Endothelial cell of umbilical vein (primary cell): ENCODE measurements at regions not wholly inside any gene's neighbourhood (a gene's known extent, or its start where the extent isn't known, plus 50 kb on each side); places are given as distances from the start of the nearest gene placed in this dataset.

ENCODE experiments used
- BruUV-seq: library from RNA; stranded (reverse); fragments of 400-500 nt; replicated peaks from 2 replicates; lab custom pipeline; 2021; lab: Mats Ljungman, UMichigan
- CTCF ChIA-PET: fragments of 300-600, 350-600 bp; sonication (Branson Sonifier 250); formaldehyde crosslinking; loops from one replicate; lab custom pipeline; 2021; ENCODE audit warnings: antibody characterized with exemption, inconsistent platforms; lab: Charles Lee
- POLR2A ChIA-PET: fragments of 300-600, 350-600 bp; sonication (Branson Sonifier 250); formaldehyde crosslinking; loops from one replicate; lab custom pipeline; 2021; ENCODE audit warnings: antibody characterized with exemption, inconsistent platforms; lab: Charles Lee
- DNase-seq: peaks from one replicate; pipeline ENCODE4 v3.0.0-alpha.2; 2011; ENCODE audit warnings: low read depth, low spot score
- FAIRE-seq: peaks from 2 replicates; lab custom pipeline; 2011; peaks lifted over from hg19 to GRCh38; lab: Jason Lieb, UNC
- H2AFZ ChIP-seq: 2 replicates; pipeline ENCODE4 v1.6.0; 2012; ENCODE audit warnings: low read depth, low read length, control low read depth, inconsistent platforms
- H3K27ac ChIP-seq: 2 replicates; pipeline ENCODE4 v1.5.1; 2011; ENCODE audit warnings: low read depth, mild to moderate bottlenecking, control low read depth, low read length, moderate library complexity; ENCODE audit not compliant: insufficient read depth
- H3K27me3 ChIP-seq, 2 experiments: 2 replicates each; pipeline versions ENCODE4 v1.6.0 to v1.6.1; 2011; ENCODE audit warnings: low read length in 2 of 2, mixed read lengths in 1 of 2; ENCODE audit not compliant: control insufficient read depth in 2 of 2, insufficient read depth in 2 of 2
- H3K36me3 ChIP-seq, 2 experiments: 2 replicates in 1 of 2; 3 replicates in 1 of 2; pipeline ENCODE4 v1.5.1; 2011; ENCODE audit warnings: low read length in 2 of 2, mild to moderate bottlenecking in 1 of 2, moderate library complexity in 1 of 2; ENCODE audit not compliant: control insufficient read depth in 2 of 2, insufficient read depth in 2 of 2; ENCODE audit errors: extremely low read depth in 1 of 2
- H3K4me1 ChIP-seq: 3 replicates; pipeline ENCODE4 v1.5.1; 2011; ENCODE audit warnings: mild to moderate bottlenecking, low read length; ENCODE audit not compliant: control insufficient read depth, insufficient read depth; ENCODE audit errors: extremely low read depth
- H3K4me2 ChIP-seq: 2 replicates; pipeline ENCODE4 v1.6.1; 2011; ENCODE audit warnings: low read length, control low read depth, mixed read lengths; ENCODE audit not compliant: insufficient read depth
- H3K4me3 ChIP-seq, 3 experiments: fragments of 200-600 bp in 1 of 3; sonication (generic), shearing (Covaris generic) in 1 of 3; replicated peaks in 1 of 3; 2 replicates each; pipeline ENCODE4 v1.5.1; 2011 to 2016; ENCODE audit warnings: control low read depth in 3 of 3, low read length in 3 of 3, mild to moderate bottlenecking in 2 of 3, inconsistent platforms in 1 of 3, low read depth in 1 of 3, moderate library complexity in 1 of 3; ENCODE audit not compliant: insufficient read depth in 1 of 3
- H3K79me2 ChIP-seq: 2 replicates; pipeline ENCODE4 v1.6.0; 2012; ENCODE audit warnings: low read length, inconsistent platforms; ENCODE audit not compliant: control insufficient read depth, insufficient read depth
- H3K9ac ChIP-seq: replicated peaks from 2 replicates; pipeline ENCODE3; 2011; ENCODE audit warnings: low read length, control low read depth; ENCODE audit not compliant: insufficient read depth; ENCODE audit errors: extremely low read depth
- H3K9me1 ChIP-seq: replicated peaks from 3 replicates; pipeline ENCODE4 v1.6.0; 2011; ENCODE audit warnings: mild to moderate bottlenecking, low read length; ENCODE audit not compliant: control insufficient read depth, insufficient read depth; ENCODE audit errors: extremely low read depth
- H3K9me3 ChIP-seq: replicated peaks from 2 replicates; pipeline ENCODE4 v1.5.1; 2012; ENCODE audit warnings: low read length, inconsistent platforms; ENCODE audit not compliant: control insufficient read depth, insufficient read depth
- H4K20me1 ChIP-seq: replicated peaks from 2 replicates; pipeline ENCODE3; 2011; ENCODE audit warnings: mild to moderate bottlenecking, low read length; ENCODE audit not compliant: control insufficient read depth, insufficient read depth; ENCODE audit errors: extremely low read depth
- CTCF ChIP-seq, 2 donors: IDR thresholded peaks; 1 replicate in 1 of 2; 2 replicates in 1 of 2; pipeline ENCODE4 v1.5.1; 2011; ENCODE audit warnings: low read length in 2 of 2, mild to moderate bottlenecking in 2 of 2, moderate library complexity in 2 of 2, control low read depth in 1 of 2, inconsistent platforms in 1 of 2, low read depth in 1 of 2; ENCODE audit not compliant: insufficient read depth in 1 of 2; ENCODE audit errors: extremely low read depth in 1 of 2
- EZH2 ChIP-seq: IDR thresholded peaks from 2 replicates; pipeline ENCODE4 v1.6.1; 2012; ENCODE audit warnings: borderline replicate concordance, low read depth, mild to moderate bottlenecking, moderate library complexity, low read length, inconsistent platforms; ENCODE audit not compliant: severe bottlenecking
- GATA2 ChIP-seq: IDR thresholded peaks from 2 replicates; pipeline ENCODE4 v1.7.0; 2011; ENCODE audit warnings: low read depth, mild to moderate bottlenecking, moderate library complexity, mixed read lengths, low read length; ENCODE audit not compliant: insufficient read length, insufficient read depth
- JUN ChIP-seq: IDR thresholded peaks from 2 replicates; pipeline ENCODE4 v1.6.1; 2011; ENCODE audit warnings: borderline replicate concordance, low read depth; ENCODE audit not compliant: insufficient read length, insufficient read depth
- MYC ChIP-seq: IDR thresholded peaks from one replicate; pipeline ENCODE4 v1.6.1; 2011; ENCODE audit warnings: mild to moderate bottlenecking, low read depth, low read length
- dilution Hi-C: fragments of 300-500 bp; cut with MboI; formaldehyde crosslinking; loops from one replicate; pipeline ENCODE4 v1.15.0; 2019; ENCODE audit warnings: low sequenced_read_pairs; ENCODE audit not compliant: extremely low pct_ligation_motif_present
- intact Hi-C: fragments of 100-400 bp; cut with micrococcal nuclease; formaldehyde crosslinking; loops from one replicate; pipeline ENCODE4 v1.10.0; 2022

- POLR2A ChIA-PET = no interaction called here
- H3K27me3 ChIP-seq = no peaks in the 10 kb centered on the region
- TF ChIP-seq GATA2 (no peak), JUN (no peak), MYC (no peak), CTCF (IDR thresholded peaks at IDR 0.05; ENCODE audit: extremely low read depth in 1 of 2, insufficient read depth in 1 of 2, low read depth in 1 of 2, low read length in 2 of 2) (no peak), EZH2 (no peak)
- dilution Hi-C loops = no loop called here
- no peak overlapping the region for H2AFZ ChIP-seq
- no TSS peak for BruUV-seq
- no peaks in the 10 kb centered on the region for H3K4me1 ChIP-seq
- no peak overlapping the region for H3K27ac ChIP-seq
- H3K9me3 ChIP-seq = no peaks in the 10 kb centered on the region
- no peak overlapping the region for H3K4me3 ChIP-seq
- no peak for DNase-seq
- FAIRE-seq = no peak
- no peaks in the 10 kb centered on the region for H3K36me3 ChIP-seq
- CTCF ChIA-PET = interaction anchor here (1.5 kb wide), 1 partner anchor 11 kb away, joined by 5 read pairs; no protein-coding TSS in a partner anchor
- intact Hi-C loops = no loop called here
- no peaks in the 10 kb centered on the region for H4K20me1 ChIP-seq
- no peaks in the 10 kb centered on the region for H3K9me1 ChIP-seq
- H3K9ac ChIP-seq = no peak overlapping the region
- no peak overlapping the region for H3K4me2 ChIP-seq
- no peaks in the 10 kb centered on the region for H3K79me2 ChIP-seq
Measured at GRCh38 chr18:5825663-5826062, 69.7 kb downstream of the TMEM200C start.
